Stimulated activated CD4-positive, alpha-beta T cell treated with anti-CD3 and anti-CD28 coated beads, Interleukin-2, amount 100 ng/mL, for 24 hours (primary cell): ENCODE measurements at regions not wholly inside any gene's neighbourhood (a gene's known extent, or its start where the extent isn't known, plus 50 kb on each side); places are given as distances from the start of the nearest gene placed in this dataset.

Experiments used
- DNase-seq, 2 donors: peaks; one replicate each; pipeline ENCODE4 v3.0.0-alpha.2; 2020

DNA sequence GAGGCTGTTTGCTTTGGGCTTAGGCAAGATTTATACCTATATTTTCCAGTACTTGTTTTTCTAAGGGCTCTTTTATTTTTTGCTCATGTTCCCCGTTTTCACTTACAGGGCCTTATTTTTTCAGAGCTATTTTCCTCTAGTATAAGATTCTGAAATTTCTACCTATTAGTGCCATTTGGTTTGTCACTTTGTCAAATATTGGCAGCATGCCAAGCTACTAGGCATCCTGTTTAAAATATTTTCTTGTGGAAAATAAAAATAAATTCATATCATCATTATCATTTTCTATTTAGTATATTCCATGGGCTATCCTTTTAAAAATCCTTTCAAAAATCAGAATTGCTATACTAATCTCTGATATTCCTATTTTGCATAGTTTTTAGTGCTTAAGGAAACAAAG lies 64.8 kb upstream of the CHST9 start:
- no peak for DNase-seq

GRCh38 chr18:27244259-27244658 lies 59.2 kb upstream of the CHST9 start:
- no peak for DNase-seq

DNA sequence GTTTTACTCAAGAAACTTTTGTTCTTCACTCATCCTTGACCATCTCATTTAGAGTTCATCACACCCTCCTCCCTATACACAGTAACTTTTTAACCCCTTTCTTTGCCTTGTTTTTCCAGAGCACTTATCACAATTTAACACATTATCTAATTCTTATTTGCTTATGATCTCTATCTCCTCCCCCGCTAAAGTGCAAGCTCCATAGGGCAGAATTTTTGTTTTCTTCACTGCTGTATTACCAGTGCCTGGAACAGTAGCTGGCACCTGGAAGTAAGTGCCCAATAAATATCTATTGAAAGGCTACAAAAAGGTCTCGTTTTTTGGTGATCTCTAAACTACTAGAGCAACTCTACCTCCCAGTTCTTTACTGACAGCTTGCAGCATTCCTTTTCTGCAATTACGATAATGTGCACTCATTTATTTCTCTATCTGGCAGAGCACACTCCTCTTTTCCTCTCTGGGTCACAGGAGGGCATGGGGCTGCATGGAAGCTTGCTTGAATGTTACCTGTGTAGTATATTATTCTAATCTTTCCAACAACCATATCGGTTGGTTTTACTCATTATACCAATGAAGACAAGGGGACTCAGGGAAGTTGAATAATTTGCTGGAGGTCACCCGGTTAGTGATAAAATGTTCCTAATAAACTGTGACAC lies 57.4 kb upstream of the CHST9 start:
- no peak for DNase-seq

DNA sequence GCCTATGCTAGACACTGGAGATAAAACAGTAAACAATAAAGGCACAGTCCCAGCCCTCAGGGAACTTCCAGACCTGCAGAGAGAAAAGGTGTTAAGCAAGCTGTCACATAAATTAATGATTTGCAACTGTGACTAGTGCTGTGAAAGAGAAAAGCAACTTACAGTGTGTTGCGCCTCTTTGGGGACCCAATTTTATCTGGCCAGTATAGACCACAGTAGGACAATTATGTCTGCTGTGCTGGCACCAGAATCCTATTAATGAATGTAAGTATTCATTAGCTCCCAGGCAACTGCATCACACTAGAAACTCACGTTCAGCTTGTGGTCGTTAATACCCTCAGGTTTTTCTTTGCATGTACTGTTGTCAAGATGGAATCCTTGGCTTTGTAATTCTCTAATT lies 55.3 kb upstream of the CHST9 start:
- no peak for DNase-seq

DNA sequence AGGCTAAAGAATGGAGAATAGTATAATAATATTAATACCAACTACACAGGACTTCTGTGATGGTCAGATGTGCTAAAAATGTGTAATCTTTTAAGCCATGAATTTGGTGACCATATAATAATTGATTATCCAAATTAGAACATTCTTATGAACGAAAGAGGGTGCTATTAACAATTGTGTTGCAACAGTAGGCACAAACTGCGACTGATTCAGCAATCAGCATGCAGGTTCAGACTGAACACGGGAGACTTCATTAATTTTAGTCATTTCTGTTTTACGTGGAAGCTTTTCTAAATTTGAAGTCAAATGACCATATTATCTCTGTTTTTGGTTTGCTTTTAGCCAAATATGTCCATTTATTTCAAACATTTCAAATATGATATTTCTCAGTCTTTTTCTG lies 54.6 kb upstream of the CHST9 start:
- DNase-seq = no peak

DNA sequence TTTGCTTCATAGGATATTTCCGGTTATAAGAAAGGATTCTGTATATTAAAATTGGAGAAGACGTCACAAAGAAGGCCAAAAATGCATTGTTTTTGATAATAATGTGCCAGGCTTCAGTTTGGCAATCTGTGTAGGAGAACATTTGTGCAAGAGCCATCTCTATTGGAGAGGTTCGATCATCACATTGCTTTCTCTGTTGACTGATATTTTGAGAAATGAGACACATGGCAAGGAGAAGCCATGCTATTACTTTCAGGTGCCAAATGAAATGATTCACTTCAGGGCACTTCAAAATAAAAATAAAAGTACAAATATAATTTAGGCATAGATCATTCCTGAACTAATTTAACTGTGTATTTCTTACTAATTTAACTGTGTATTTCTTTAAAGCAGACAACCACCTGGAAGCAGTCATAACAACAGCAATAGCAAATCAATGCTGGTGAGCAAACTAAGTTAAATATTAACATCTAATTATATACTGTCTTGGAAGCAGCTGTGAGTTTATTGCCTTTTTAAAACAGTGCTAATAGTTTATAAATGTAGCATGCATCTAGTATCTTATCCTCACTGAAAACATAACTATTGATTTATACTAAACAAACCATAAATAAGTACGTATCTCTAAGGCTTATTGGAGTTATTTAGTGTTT lies 50.2 kb upstream of the CHST9 start:
- no peak for DNase-seq
